GM21390 (cell line): ENCODE measurements at regions not wholly inside any gene's neighbourhood (a gene's known extent, or its start where the extent isn't known, plus 50 kb on each side); places are given as distances from the start of the nearest gene placed in this dataset.

Experiments
- ATAC-seq: cut with Tn5 transposase; IDR thresholded peaks from one replicate; pipeline ENCODE4 v1.9.1; 2021; ENCODE audit not compliant: unreplicated experiment

DNA sequence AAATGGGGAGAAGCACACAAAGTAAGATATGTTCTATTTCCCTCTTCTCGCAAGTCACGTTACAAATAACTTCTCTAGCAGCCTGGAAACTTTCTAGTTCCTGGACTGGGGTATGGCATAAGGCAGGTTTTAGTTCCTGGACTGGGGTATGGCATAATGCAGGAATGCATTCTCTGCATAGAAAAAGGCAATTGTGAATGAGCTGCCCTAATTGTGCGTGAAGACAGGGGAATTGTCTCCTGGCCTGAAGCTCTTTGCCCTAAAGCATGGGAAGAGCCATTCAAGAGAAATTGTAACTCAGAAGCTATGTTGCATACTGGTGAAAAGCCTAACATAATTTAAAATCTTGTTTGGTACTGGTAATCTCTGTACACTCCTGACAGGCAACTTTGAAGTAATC is 54.3 kb upstream of the CBLB start:
- ATAC-seq = no peak

DNA sequence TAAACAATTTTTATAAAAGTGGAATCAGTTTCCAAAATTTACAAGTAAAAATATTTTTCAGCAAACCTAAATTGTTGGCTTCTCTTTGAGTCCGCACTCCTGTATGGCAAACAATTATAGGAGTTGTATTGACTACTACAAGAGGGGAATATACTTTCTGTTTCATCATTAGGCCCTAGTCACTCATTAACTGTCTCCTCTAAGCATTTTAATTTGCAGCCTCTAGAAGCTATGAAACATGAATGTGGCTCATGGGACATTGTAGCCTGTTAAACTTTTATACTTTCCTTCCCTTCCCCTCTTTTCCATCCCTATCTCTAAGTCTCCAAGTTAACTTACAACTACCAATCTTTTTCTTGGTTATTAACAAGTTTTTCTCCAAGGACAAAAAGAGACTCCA is 58.9 kb upstream of the CBLB start:
- no peak for ATAC-seq

DNA sequence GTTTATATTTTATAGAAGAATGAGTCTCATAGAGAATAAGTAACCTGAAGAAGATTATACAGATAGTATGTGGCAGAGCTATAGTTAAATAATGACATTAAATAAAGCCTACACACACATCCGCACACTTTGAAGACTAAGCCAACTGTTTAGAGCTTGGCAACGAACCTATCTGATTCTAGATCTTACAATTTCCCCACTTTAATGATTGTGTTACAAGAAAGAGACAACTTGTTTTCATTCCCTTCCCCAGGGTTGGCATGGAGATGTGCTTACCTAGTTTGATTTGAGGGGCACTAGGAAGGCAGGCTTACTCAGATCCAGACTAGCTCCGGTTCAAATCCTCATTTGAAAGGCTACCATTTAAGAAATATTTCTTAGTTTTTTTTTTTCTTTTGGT is 61.9 kb upstream of the CBLB start:
- no peak for ATAC-seq

DNA sequence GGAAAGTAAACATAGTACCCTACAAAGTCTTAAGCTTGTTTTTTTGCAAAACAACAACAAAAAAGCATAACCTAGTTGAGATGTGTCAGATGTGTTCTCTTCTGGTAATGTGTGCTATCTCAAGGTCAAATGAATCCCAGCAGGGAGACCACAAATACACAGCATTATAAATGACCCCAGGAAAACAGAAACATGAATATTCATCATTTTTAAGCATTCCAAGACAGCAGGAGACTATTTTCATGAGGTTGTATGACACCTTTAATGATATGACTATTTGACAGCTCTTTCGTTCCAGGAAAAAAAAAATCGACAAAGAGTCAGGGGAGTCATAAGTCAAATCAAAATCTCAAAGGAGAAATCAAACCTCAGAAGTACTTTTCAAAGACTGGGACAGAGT is 62.7 kb upstream of the CBLB start:
- no peak for ATAC-seq

DNA sequence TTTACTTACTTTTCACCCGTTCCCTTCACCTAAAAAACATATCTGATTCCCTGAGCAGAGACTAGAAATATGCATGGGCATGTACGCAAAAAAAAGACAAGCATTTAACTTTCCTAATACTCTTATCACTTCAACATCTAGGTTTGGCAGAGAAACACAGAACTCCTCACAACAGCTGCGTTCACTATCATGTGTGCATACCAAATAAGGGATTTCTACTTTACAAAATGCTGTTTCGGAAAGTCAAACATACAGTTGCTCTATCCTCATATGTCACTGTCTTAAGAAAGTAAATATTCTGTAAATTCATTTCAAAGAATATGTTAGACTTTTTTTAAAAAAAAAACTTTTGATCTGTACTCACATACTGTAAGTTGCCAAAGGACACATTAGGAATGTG is 65.1 kb upstream of the CBLB start:
- ATAC-seq = no peak

DNA sequence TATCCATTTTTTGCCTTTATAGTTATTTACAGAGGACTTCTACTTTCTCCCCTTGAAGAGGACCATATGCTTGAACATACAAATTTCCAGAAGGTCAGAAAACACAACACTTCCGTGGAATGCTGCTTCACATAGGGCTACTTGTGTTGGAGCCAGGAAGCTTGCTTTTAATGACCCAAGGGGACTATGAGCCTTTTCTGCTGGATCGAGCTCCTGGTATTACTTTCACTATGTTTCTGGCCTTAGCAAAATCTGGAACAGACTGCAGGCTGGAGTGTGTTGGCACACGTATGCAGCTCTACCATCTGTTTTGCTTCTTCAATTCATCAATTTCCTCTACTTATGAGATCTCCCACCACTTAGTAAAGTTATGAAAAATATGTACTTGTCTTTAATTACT is 69.3 kb upstream of the CBLB start:
- no peak for ATAC-seq

DNA sequence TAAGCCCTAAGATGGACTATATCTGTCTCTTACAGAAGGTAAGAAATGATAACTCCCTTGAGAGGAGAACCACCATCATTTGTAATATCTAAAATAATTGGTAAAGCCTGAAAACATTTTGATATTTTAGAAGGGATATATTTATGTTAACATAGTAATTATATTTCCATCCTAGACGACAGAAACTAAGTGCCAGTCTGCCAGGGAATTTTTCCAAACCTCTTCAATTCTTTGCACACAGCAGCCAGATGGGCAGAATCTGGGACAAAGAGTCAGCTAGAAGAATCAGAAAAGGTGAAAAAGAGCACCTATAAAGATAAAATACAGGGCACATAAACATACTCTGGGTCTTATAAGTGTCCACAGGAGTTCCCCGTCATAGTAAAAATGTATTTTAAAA is 70.0 kb upstream of the CBLB start:
- no peak for ATAC-seq

DNA sequence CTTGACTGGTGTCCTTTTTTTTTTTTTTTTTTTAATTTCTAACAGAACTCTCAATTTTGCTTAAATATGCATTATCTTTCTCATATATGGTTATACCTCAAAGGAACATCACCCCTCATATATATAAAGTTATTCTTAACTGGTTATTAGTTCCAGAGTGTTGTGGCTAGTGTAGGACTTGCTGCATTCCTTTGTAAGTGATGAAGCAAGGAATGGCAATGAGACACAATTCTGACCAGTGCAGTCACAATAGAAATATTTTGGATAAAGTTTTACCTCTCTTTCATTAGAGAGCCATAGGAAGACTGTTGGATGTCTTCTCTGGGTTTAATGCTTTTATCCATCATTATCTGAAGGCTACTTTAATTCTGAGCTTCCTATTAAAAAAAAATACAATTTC is 75.5 kb upstream of the CBLB start:
- ATAC-seq = no peak

DNA sequence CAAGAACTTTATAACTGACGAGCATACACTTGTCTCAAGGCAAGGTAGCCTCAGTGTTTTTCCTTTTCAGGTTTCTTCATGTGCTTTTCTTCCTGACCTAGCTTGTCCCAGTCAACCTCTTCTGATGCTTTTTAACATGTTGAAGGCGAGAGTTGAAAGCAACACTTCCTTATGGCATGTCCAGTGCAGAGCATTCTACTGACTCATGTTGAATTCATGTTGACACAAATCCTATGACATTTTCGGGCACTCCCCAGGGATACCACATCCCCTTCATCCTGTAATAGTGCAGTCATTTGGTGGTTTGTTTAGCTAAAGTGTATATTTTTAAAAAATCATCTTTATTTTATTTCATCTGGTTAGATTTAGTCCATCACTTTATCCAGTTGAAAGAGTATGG is 75.9 kb upstream of the CBLB start:
- ATAC-seq = no peak

DNA sequence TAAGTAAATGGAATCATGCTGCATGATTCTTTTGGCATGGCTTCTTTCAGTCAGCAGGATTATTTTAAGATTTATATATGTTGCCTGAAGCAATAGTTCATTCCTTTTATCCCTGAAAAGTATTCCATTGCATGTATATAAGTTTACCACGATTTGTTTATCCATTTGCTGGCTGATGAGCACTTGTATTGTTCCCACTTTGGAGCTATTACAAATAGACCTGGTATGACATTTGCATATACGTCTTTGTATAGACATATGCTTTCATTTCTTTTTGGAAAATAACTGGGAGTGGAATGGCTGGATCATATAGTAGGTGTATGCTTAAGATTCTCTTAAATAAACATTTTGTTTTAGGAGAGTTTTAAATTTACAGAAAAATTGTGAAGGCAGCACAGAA is 79.3 kb upstream of the CBLB start:
- ATAC-seq = no peak

DNA sequence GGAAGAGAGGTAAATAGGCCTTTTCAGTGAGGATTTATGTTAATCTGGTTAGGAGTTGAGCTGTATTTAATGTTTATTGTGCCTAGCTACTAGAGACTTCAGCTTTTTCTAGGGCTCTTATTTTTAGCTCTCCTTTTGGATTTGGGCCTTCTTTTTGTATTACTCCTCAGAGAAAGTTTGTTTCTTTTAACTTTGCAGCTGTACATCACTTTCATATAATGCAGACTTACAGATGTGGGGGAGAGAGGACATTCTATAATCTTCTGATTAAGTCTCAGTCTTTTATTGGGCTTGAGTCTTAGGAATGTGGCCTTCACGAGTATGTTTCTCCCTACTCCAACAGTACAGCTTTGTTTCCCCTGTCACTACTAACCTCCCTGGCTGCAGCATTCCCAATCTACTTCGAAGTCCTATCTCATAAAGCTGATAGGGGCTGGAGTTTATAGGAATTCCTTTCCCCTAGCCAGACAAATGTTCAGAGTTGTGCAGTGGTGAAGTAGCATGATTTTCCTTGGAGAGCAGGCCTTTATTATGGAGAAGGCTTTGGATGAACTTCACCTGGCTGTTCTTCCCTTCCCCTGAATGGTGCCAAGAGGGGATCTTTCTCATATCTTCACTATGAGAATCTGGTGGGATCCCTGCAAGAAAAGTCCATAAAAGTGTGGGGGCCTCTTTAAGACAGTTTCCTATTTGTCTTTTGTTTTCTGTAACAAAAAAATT is 82.2 kb upstream of the CBLB start:
- ATAC-seq = no peak

DNA sequence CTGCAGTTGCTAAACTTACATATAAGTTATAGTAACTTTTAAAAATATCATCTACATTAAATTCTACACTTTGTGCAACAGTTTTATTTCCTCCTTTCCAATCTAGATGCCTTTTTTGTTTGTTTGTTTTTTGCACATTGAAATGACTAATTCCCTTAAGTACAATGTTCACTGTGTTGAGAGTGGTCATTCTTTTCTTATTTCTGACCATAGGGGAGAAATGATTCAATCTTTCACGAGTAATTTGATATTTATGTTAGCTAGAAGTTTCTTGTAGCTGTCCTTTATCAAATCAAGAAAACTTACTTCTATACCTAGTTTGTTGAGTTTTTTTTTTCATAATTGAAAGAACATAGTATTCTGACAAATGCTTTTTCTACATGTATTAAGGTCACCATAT is 85.0 kb upstream of the CBLB start:
- no peak for ATAC-seq

DNA sequence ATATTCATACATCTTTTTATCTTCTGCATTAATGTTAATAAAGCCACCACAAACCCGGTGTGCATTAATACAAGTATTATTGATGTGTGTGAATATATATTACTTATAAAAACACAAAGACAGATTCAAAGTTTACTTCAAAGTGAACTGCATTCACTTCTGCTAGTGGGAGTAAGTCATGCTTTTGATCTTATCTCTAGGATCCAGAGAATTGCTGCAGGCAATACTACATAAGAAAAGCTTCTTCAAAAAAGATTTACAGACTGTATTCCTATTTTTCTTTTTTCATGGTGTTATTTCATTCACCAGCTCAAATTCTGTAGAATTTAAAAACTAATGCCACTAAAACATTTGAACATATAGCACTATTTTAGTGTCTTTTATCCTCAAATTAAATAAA is 87.5 kb upstream of the CBLB start:
- no peak for ATAC-seq

DNA sequence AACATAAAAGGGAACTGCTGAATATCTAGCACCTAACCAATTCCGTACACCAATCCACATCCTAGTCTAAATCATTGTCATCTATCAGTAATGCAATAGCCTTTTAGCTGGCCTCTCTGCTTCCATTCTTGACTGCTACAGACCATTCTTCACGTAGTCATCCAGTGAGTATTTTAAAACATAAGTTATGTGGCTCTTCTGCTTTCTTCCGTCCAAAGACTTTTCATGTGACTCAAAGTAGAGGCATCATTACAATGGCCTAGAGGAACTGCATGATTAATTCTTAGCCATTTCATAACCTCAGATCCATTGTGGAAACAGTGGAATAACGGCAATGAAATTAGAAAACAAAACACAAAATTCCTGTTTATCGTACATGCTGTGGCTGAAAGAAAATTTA is 88.9 kb upstream of the CBLB start:
- no peak for ATAC-seq

DNA sequence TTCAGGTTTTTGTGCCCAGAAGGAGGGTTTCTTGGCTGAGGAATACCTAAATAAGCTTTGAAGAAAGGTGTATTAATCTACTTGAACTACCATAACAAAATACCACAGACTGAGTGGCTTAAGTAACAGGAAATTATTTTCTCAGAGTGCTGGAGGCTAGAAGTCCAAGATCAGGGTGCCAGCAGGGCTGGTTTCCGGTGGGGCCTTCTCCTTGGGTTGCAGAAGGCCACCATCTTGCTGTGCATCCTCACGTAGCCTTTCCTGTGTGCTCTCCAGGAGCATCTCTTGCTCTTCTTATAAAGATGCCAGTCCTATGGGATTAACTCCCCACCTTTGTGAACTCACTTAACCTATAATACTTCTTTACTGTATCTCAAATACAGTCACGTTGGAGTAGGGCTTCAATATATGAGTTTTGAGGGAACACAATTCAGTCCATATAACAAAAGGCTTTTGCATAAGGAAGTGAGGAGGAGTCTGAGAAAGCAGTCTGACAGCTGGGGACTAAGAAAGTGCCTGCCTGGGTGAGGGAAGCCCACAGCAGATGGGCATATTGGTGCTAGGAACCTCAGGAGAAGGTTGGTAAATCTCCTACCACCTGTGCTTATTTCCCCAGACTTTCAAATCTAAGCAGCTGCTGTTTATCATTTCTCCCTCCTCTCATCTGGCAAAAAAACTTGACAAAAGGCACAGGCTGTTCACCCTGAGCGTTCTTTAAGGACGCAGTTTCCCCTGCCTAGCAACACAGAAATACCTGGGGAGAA is 89.6 kb upstream of the CBLB start:
- ATAC-seq = no peak

DNA sequence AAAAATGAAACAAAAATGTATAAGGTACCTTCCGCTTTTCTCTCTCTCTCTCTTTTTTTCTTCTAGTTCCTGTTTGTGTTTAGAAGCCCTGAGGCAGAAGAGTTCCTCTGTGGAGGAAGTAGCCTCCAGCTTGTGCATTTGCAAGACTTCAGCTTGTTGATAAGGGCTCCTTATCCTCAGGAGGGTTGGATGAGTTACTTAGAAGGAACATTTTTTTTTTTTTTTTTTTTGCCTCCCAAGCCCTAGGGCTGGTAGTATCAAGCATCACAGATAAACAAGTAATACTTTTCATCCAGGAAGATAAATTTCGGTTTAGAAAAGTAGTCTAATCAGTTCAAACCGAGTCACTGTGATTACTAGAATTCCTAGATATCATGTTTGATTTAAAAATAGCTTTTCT is 91.0 kb upstream of the CBLB start:
- ATAC-seq = no peak

DNA sequence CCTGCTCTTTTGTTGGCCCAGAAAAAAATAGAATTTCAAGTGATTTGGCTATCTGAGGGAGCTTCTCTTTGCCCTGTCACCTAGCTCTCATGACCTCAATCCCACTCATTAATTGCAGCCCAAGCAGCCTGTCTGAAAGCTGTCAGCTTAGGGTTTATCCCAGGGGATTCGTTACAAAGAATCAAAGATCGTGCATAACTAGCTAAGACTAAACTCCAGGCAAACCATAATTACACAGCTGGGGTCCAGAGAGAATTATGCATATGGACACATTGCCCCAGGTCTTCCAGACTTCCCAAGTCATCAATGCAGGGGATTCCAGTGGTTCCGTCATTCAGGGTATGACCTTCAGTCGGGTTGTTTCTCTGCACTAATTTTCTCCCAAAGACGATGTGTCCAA is 91.6 kb upstream of the CBLB start:
- no peak for ATAC-seq

DNA sequence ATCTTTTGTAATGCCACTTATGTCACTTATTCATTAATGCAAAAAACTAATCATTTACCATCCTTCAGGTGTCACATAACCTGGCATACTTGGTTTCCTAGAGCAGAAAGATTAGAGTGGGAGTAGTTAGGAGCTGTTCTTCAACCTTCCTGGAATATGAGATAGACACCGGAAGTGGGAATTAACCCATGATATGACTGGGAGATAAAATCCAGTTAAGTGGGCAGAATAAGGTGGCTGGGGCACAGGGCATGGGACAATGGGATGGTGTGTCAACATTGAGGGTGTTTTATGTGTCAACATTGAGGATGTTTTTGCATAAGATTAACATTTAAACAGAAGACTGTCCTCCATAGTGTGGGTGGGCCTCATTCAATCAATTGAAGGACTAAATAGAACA is 94.3 kb upstream of the CBLB start:
- no peak for ATAC-seq

DNA sequence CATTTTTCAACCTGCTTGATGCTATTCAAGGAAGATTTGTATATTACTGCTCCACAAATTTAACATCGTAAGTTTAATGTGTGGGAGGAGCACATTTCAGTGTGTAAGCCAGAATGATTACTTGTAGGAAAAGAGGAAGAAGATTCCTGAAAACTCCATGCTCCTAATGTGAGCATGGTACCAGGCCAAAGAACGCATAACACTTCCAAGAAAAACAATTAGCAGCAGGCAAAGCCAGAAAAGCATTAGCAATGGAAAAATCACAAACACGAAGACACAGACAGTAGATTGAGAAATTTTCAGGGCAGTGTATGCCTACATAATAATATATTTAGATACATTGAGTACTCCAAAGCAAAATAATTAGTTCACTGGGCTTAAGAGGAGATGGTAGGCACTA is 96.6 kb upstream of the CBLB start:
- no peak for ATAC-seq

DNA sequence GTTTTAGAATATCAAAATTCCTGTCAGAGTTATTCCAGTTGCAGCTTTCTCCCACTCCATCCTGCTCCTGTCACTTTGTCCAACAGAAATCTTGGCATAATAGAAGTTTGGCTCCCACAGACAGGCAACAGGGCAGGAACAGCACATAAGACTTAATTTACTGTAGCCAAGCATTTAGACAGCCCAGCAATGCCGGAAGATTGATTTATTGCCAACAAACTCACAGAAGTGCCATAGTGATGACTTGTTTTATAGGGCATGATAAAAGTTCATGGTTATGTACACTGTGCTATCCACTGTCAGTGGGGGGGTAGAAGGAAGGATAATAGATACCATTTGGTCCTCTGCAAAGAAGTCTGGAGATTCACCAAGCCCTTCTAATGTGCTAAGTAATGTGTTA is 98.3 kb upstream of the CBLB start:
- ATAC-seq = no peak

DNA sequence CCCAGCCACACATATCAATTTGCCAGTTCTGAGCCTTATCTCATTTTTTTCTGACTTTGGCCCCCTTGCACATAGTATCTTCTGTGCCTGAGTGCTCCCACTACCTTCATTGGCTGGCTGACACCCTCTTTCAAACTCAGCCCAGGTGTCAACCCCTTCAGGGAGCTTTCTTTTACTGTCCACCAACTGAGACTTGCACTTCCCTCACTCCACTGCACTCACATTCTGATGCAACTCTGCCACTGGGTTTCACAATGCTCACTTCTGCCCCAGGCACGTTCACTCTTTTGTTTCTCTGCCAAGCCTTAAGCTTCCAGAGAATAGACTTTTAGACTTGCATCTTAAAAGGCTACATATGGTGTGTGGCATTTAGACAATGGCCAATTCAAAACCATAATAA is 101.5 kb upstream of the CBLB start:
- ATAC-seq = no peak

DNA sequence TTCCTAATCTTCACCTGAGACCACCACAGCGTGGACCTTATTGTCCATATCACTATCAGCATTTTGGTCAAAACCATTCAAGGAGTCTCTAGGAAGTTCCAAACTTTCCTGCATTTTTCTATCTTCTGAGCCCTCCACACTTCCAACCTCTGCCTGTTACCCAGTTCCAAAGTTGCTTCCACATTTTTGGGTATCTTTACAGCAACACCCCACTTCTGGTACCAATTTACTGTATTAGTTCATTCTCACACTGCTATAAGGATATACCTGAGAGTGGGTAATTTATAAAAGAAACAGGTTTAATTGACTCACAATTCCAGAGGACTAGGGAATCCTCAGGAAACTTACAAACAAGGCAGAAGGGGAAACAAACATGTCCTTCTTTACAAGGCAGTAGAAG is 103.3 kb upstream of the CBLB start:
- ATAC-seq = no peak

DNA sequence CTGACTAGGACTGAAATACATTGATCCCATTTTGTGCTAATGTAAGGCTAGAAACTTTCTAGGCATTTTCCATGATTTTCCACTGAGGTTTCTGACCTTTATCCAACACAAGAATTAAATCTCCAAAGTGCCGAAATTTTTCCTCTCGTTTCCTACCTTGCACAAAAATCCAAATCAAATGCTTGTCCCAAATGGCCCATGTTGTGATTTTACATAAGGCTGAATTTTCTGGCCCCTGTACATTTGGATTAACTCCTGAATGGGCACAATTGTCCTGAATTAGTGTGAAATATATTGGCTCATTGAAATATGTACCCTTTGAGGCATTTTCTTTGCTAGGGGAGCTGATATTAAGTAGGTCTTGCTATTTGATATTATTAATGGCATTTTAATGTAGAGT is 105.6 kb upstream of the CBLB start:
- no peak for ATAC-seq
